Lower lobe of right lung (tissue), 2 donors: ENCODE measurements at regions not wholly inside any gene's neighbourhood (a gene's known extent, or its start where the extent isn't known, plus 50 kb on each side); places are given as distances from the start of the nearest gene placed in this dataset.

Experiments used
- ATAC-seq, 2 donors: fragments of 200-7000 bp; cut with Tn5 transposase; one replicate each; pipeline ENCODE4 v1.9.1; 2020 to 2022; ENCODE audit warnings: mild to moderate bottlenecking in 2 of 2, moderate library complexity in 2 of 2
- DNase-seq: peaks from one replicate; pipeline ENCODE4 v3.0.0-alpha.2; 2020
- H3K27ac ChIP-seq: fragments of 200-600 bp; one replicate; pipeline ENCODE4 v1.8.0; 2022
- H3K27me3 ChIP-seq: fragments of 200-600 bp; one replicate; pipeline ENCODE4 v1.8.0; 2022; ENCODE audit warnings: low read depth
- H3K36me3 ChIP-seq: fragments of 200-600 bp; one replicate; pipeline ENCODE4 v1.8.0; 2022; ENCODE audit warnings: mild to moderate bottlenecking
- H3K4me1 ChIP-seq: fragments of 200-600 bp; one replicate; pipeline ENCODE4 v1.8.0; 2022
- H3K4me3 ChIP-seq: fragments of 200-600 bp; one replicate; pipeline ENCODE4 v1.8.0; 2022; ENCODE audit warnings: mild to moderate bottlenecking
- H3K9me3 ChIP-seq: fragments of 200-600 bp; one replicate; pipeline ENCODE4 v1.8.0; 2022
- CTCF ChIP-seq: fragments of 200-600 bp; IDR thresholded peaks from one replicate; pipeline ENCODE4 v1.8.0; 2022; ENCODE audit warnings: antibody characterized with exemption, mild to moderate bottlenecking
- intact Hi-C: fragments of 100-400 bp; cut with DNase I; formaldehyde crosslinking; loops from one replicate; pipeline ENCODE4 v1.11.0; 2022
- donor health status: DM: no; HTN: yes; CAD: no; lungs with severe emphysema.

GRCh38 chr9:1340390-1340789 lies 290.2 kb downstream of the DMRT2 start:
- Histone ChIP-seq H3K36me3 (no peaks in the 10 kb centered on the region), H3K4me1 (no peaks in the 10 kb centered on the region), H3K9me3 (peaks cover 3% of the 10 kb centered on the region), H3K4me3 (no peak overlapping the region), H3K27ac (no peak overlapping the region), H3K27me3 (no peaks in the 10 kb centered on the region)
- TF ChIP-seq CTCF: no peak
- DNase-seq: no peak
- intact Hi-C loops: no loop called here
- ATAC-seq: no peak

- Histone ChIP-seq H3K9me3 (no peaks in the 10 kb centered on the region), H3K27me3 (no peaks in the 10 kb centered on the region), H3K36me3 (no peaks in the 10 kb centered on the region), H3K4me1 (no peaks in the 10 kb centered on the region), H3K4me3 (no peak overlapping the region), H3K27ac (no peak overlapping the region)
- intact Hi-C loops: no loop called here
- ATAC-seq: no peak
- no peak for TF ChIP-seq CTCF
- DNase-seq: no peak
Observed at GRCh38 chr9:1353291-1353690, 303.1 kb downstream of the DMRT2 start.

GRCh38 chr9:1354086-1354485 lies 303.9 kb downstream of the DMRT2 start:
- H3K27ac ChIP-seq: no peak overlapping the region
- no peak for DNase-seq
- no peaks in the 10 kb centered on the region for H3K36me3 ChIP-seq
- H3K4me1 ChIP-seq: no peaks in the 10 kb centered on the region
- H3K4me3 ChIP-seq: no peak overlapping the region
- H3K9me3 ChIP-seq: no peaks in the 10 kb centered on the region
- H3K27me3 ChIP-seq: no peaks in the 10 kb centered on the region
- intact Hi-C loops: no loop called here
- no peak for TF ChIP-seq CTCF
- no peak for ATAC-seq

GRCh38 chr9:1354606-1355005 lies 304.4 kb downstream of the DMRT2 start:
- intact Hi-C loops: no loop called here
- no peak for TF ChIP-seq CTCF
- no peaks in the 10 kb centered on the region for H3K27me3 ChIP-seq
- H3K4me1 ChIP-seq: no peaks in the 10 kb centered on the region
- H3K9me3 ChIP-seq: no peaks in the 10 kb centered on the region
- DNase-seq (no peak), ATAC-seq (no peak)
- no peak overlapping the region for H3K4me3 ChIP-seq
- H3K36me3 ChIP-seq: no peaks in the 10 kb centered on the region
- H3K27ac ChIP-seq: no peak overlapping the region

- TF ChIP-seq CTCF: no peak
- no peak for DNase-seq
- Histone ChIP-seq H3K27me3 (no peaks in the 10 kb centered on the region), H3K27ac (no peak overlapping the region), H3K4me3 (no peak overlapping the region), H3K9me3 (no peaks in the 10 kb centered on the region), H3K4me1 (no peaks in the 10 kb centered on the region), H3K36me3 (no peaks in the 10 kb centered on the region)
- intact Hi-C loops: no loop called here
- ATAC-seq: no peak
Observed at GRCh38 chr9:1355656-1356055, 305.5 kb downstream of the DMRT2 start.

GRCh38 chr9:1362845-1363244 lies 312.7 kb downstream of the DMRT2 start:
- Histone ChIP-seq H3K27ac (no peak overlapping the region), H3K36me3 (no peaks in the 10 kb centered on the region), H3K27me3 (no peaks in the 10 kb centered on the region), H3K4me3 (no peak overlapping the region), H3K4me1 (no peaks in the 10 kb centered on the region), H3K9me3 (no peaks in the 10 kb centered on the region)
- DNase-seq (no peak), ATAC-seq (no peak)
- intact Hi-C loops: no loop called here
- TF ChIP-seq CTCF: no peak
